Endothelial cell of umbilical vein (primary cell): ENCODE measurements at regions not wholly inside any gene's neighbourhood (a gene's known extent, or its start where the extent isn't known, plus 50 kb on each side); places are given as distances from the start of the nearest gene placed in this dataset.

Source experiments
- CTCF ChIP-seq, 2 donors: IDR thresholded peaks; 1 replicate in 1 of 2; 2 replicates in 1 of 2; pipeline ENCODE4 v1.5.1; 2011; ENCODE audit warnings: low read length in 2 of 2, mild to moderate bottlenecking in 2 of 2, moderate library complexity in 2 of 2, control low read depth in 1 of 2, inconsistent platforms in 1 of 2, low read depth in 1 of 2; ENCODE audit not compliant: insufficient read depth in 1 of 2; ENCODE audit errors: extremely low read depth in 1 of 2
- EZH2 ChIP-seq: IDR thresholded peaks from 2 replicates; pipeline ENCODE4 v1.6.1; 2012; ENCODE audit warnings: borderline replicate concordance, low read depth, mild to moderate bottlenecking, moderate library complexity, low read length, inconsistent platforms; ENCODE audit not compliant: severe bottlenecking
- FOS ChIP-seq: IDR thresholded peaks from 2 replicates; pipeline ENCODE4 v1.6.1; 2011; ENCODE audit warnings: mild to moderate bottlenecking, low read length, moderate library complexity, borderline replicate concordance; ENCODE audit not compliant: insufficient read depth
- GATA2 ChIP-seq: IDR thresholded peaks from 2 replicates; pipeline ENCODE4 v1.7.0; 2011; ENCODE audit warnings: low read depth, mild to moderate bottlenecking, moderate library complexity, mixed read lengths, low read length; ENCODE audit not compliant: insufficient read length, insufficient read depth
- JUN ChIP-seq: IDR thresholded peaks from 2 replicates; pipeline ENCODE4 v1.6.1; 2011; ENCODE audit warnings: borderline replicate concordance, low read depth; ENCODE audit not compliant: insufficient read length, insufficient read depth
- MYC ChIP-seq: IDR thresholded peaks from one replicate; pipeline ENCODE4 v1.6.1; 2011; ENCODE audit warnings: mild to moderate bottlenecking, low read depth, low read length
- POLR2A ChIP-seq: IDR thresholded peaks from 2 replicates; pipeline ENCODE4 v1.6.1; 2012; ENCODE audit warnings: low read depth, mild to moderate bottlenecking, control low read depth, low read length
- POLR2AphosphoS5 ChIP-seq: IDR thresholded peaks from 2 replicates; pipeline ENCODE4 v1.6.1; 2012; ENCODE audit warnings: low read depth, mild to moderate bottlenecking, control low read depth, low read length, moderate library complexity; ENCODE audit not compliant: insufficient read depth
- TF ChIP-seq, protein P1 (sequence below): IDR thresholded peaks from 2 replicates; pipeline ENCODE4 v1.6.1; 2011; ENCODE audit not compliant: insufficient read depth, insufficient read length

DNA sequence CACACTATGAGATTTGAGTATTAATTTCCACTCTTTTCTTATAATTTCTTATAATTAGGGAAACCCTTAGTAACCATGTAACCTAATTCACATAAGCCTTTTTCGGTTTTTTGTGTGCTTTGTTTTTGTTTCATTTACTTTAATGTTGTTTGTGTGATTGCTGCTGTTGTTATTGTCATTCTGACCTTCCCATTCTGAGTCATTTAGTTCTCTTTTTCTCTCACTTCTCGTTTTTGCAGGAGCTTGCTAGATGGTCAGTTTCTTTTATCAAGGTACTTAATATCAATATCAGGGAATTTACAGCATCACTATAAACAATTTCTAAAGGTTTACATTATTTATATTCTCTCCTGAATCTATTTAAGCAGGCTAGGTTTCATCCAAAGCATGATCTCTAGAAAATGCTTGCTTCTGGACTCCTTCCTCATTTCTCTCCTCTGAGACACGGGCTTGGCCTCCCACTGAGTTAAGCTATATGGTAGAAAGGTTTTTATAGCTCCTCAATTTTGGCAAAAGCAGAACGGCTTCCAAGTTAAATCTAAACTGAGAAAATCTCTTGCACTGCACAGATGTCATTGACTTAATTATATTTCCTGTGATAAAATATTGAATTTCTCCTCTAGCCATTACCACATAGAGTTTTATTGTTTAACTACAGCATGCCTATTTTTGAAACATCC, 534.2 kb downstream of the NSUN3 start:
- TF ChIP-seq CTCF (IDR thresholded peaks at IDR 0.05; ENCODE audit: extremely low read depth in 1 of 2, insufficient read depth in 1 of 2, low read depth in 1 of 2, low read length in 2 of 2): no peak
- no peak for TF ChIP-seq EZH2
- no peak for TF ChIP-seq POLR2A
- no peak for TF ChIP-seq POLR2AphosphoS5
- TF ChIP-seq, protein P1, sequence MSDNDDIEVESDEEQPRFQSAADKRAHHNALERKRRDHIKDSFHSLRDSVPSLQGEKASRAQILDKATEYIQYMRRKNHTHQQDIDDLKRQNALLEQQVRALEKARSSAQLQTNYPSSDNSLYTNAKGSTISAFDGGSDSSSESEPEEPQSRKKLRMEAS: no peak
- TF ChIP-seq JUN: no peak
- no peak for TF ChIP-seq GATA2
- no peak for TF ChIP-seq FOS
- TF ChIP-seq MYC: no peak
